ENCODE measurements at regions not wholly inside any gene's neighbourhood (a gene's known extent, or its start where the extent isn't known, plus 50 kb on each side); places are given as distances from the start of the nearest gene placed in this dataset.
"Not testable (repeated sequence)": the region's sequence is repeated elsewhere in the genome, so short reads cannot be mapped to it uniquely, and the experiment has no call there.

GRCh38 chr12:105507311-105508038 is 177.0 kb downstream of the C12orf75 start:
- no peak overlapping the region for H3K4me3 ChIP-seq (ENCODE audit: low read depth, low read length)
- no peak for TF ChIP-seq CTCF (IDR thresholded peaks at IDR 0.05; ENCODE audit: insufficient read depth, low read length, poor library complexity, severe bottlenecking)
- H3K27me3 ChIP-seq (ENCODE audit: control insufficient read depth, insufficient read depth, low read length), result no peaks in the 10 kb centered on the region
- no peaks in the 10 kb centered on the region for H3K36me3 ChIP-seq (ENCODE audit: control insufficient read depth, insufficient read depth, low read length)
- DNase-seq (ENCODE audit: low read depth), result no peak

- no peak for DNase-seq (ENCODE audit: low read depth)
- Histone ChIP-seq H3K27me3 (ENCODE audit: control insufficient read depth, insufficient read depth, low read length) (no peaks in the 10 kb centered on the region), H3K4me3 (ENCODE audit: low read depth, low read length) (no peak overlapping the region), H3K36me3 (ENCODE audit: control insufficient read depth, insufficient read depth, low read length) (no peaks in the 10 kb centered on the region)
- no peak for TF ChIP-seq CTCF (IDR thresholded peaks at IDR 0.05; ENCODE audit: insufficient read depth, low read length, poor library complexity, severe bottlenecking)
Measured at GRCh38 chr12:105508096-105508495, 177.6 kb downstream of the C12orf75 start.

- H3K36me3 ChIP-seq (ENCODE audit: control insufficient read depth, insufficient read depth, low read length), result no peaks in the 10 kb centered on the region
- DNase-seq (ENCODE audit: low read depth), result no peak
Measured at GRCh38 chr12:105510526-105510925, 180.0 kb downstream of the C12orf75 start.

GRCh38 chr12:105512861-105513260 is 182.4 kb downstream of the C12orf75 start:
- H3K4me3 ChIP-seq (ENCODE audit: low read depth, low read length); H3K36me3 ChIP-seq (ENCODE audit: control insufficient read depth, insufficient read depth, low read length); H3K27me3 ChIP-seq (ENCODE audit: control insufficient read depth, insufficient read depth, low read length); DNase-seq (ENCODE audit: low read depth): not testable (repeated sequence)

More at GRCh38 chr12:105510526-105510925, 180.0 kb downstream of the C12orf75 start:
- TF ChIP-seq CTCF (IDR thresholded peaks at IDR 0.05; ENCODE audit: insufficient read depth, low read length, poor library complexity, severe bottlenecking), result no peak
- Histone ChIP-seq H3K4me3 (ENCODE audit: low read depth, low read length) (no peak overlapping the region), H3K27me3 (ENCODE audit: control insufficient read depth, insufficient read depth, low read length) (no peaks in the 10 kb centered on the region)

- Histone ChIP-seq H3K27me3 (ENCODE audit: control insufficient read depth, insufficient read depth, low read length) (no peaks in the 10 kb centered on the region), H3K4me3 (ENCODE audit: low read depth, low read length) (no peak overlapping the region), H3K36me3 (ENCODE audit: control insufficient read depth, insufficient read depth, low read length) (no peaks in the 10 kb centered on the region)
- no peak for TF ChIP-seq CTCF (IDR thresholded peaks at IDR 0.05; ENCODE audit: insufficient read depth, low read length, poor library complexity, severe bottlenecking)
- DNase-seq (ENCODE audit: low read depth), result no peak
Measured at GRCh38 chr12:105522166-105522825, 191.8 kb downstream of the C12orf75 start.

GRCh38 chr12:105523164-105524057 is 192.9 kb downstream of the C12orf75 start:
- Histone ChIP-seq H3K27me3 (ENCODE audit: control insufficient read depth, insufficient read depth, low read length) (no peaks in the 10 kb centered on the region), H3K36me3 (ENCODE audit: control insufficient read depth, insufficient read depth, low read length) (no peaks in the 10 kb centered on the region), H3K4me3 (ENCODE audit: low read depth, low read length) (no peak overlapping the region)
- DNase-seq (ENCODE audit: low read depth), result no peak
- TF ChIP-seq CTCF (IDR thresholded peaks at IDR 0.05; ENCODE audit: insufficient read depth, low read length, poor library complexity, severe bottlenecking), result no peak

All from kidney epithelial cell (primary cell).